ENCODE measurements at regions not wholly inside any gene's neighbourhood (a gene's known extent, or its start where the extent isn't known, plus 50 kb on each side); places are given as distances from the start of the nearest gene placed in this dataset.
A peak's percentile ranks its signal among the peaks of the same experiment; 100 is the strongest.

DNA sequence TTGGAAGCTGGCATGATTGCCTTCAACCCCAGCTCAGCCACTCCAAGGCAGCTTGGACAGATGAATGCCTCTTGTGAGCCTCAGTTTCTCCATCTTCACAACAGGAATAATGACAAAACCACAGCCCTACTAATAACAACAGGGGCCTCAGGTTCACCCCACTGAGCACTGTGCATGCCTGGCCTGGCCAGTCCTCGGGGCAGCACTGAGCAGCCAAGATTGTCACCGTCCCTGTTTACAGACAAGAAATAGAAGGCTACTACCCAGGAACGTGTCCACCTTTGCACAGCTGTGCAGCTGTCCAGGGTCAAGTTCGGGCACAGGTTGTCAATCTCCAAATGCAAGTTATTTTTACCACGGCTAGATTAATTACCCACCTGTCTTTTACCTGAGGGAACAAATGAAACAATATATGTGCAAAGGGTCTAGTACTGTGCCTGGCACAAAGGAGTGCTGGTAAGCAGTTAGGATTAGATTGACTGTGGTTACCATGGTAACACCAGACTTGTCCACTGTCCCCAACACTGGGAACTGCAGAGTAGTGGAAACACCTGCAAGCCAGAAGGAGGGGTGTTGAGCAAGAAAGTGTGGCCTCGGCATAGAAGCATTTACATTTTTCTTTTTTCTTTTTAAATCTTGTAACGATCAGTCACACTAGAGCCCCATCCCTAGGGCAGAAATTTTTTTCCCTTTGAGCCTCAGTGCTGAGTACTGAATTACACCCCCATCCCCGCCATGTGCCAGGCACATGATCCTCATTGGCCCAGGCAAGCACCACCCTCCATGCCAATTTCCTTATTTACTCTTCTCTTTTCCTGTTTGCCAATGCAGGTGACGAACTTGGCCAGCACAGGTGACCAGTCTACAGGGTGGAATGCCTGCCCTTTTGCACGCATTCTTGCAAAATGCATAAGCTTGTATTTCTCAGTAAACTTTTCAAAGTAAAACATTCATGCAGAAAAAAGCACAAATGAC is 66.3 kb upstream of the SLC6A6 start:
- DNase-seq (ENCODE audit: low read depth, low spot score): no peak

- no peak for DNase-seq (ENCODE audit: low read depth, low spot score)
These were observed 65.4 kb upstream of the SLC6A6 start for GRCh38 chr3:14336749-14337598.

GRCh38 chr3:14337828-14338227 is 64.6 kb upstream of the SLC6A6 start:
- no peak for DNase-seq (ENCODE audit: low read depth, low spot score)

- no peak for DNase-seq (ENCODE audit: low read depth, low spot score)
These were observed 64.2 kb upstream of the SLC6A6 start for GRCh38 chr3:14338242-14338641.

DNA sequence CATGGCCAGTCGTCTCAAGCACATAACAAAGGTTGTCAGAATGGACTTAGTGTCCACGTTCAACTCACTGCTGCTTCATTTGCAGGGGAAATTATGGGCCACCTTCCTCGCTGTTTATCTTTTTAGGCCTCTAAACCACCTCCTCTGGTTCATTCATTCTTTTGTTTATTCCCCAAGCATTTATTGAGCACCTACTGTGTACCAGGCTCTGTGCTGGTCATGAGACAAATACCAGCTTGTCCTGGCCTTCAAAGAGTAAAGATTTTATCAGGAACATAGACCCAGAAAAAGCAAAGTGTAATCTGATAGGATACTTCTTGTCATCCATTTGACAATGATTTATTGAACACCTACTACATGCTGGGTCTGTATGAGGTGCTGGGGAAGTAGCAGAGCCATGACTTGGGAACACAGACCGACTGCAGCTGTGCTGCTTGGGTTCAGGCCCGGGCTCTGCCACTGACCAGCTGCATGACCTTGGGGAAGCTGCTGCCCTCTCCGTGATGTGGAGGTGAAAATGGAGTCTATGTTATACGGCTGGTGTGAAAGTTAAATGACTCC is 63.4 kb upstream of the SLC6A6 start:
- DNase-seq (ENCODE audit: low read depth, low spot score): no peak

DNA sequence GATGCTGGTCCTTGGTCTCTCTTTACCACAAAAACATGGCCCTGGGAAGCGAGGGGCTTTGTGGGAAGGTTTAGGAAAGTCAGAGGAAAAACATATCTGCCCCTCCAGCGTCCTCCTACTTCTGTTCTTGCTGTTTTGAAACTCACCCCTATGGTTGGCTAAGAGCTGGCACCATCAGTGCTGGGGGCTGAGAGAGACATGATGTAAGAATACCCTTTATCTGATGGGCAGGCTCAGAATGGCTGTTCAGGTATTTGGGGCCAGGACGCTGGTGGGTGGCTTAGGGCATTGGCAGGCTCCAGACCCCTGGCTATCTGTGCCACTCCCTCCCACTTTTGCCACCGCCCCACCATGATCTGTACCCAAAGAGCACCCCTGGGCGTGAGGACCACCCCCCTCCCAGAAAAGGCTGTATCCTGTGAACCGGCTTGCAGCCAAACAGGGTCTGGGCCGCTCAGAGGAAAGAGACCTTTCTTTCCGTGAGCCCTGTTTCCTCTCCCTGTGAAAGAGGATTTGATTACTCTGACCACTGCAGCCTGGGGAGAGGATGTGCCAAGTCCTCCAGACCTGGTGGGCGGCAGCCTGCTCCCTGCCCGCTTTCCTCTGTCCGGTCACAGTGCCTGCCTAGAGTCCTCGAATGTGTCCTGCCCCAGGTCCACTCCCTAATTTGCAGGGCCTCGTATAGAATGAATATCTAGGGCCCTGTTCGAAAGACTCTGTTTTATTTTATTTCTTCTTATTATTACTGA is 61.3 kb upstream of the SLC6A6 start:
- no peak for DNase-seq (ENCODE audit: low read depth, low spot score)

DNA sequence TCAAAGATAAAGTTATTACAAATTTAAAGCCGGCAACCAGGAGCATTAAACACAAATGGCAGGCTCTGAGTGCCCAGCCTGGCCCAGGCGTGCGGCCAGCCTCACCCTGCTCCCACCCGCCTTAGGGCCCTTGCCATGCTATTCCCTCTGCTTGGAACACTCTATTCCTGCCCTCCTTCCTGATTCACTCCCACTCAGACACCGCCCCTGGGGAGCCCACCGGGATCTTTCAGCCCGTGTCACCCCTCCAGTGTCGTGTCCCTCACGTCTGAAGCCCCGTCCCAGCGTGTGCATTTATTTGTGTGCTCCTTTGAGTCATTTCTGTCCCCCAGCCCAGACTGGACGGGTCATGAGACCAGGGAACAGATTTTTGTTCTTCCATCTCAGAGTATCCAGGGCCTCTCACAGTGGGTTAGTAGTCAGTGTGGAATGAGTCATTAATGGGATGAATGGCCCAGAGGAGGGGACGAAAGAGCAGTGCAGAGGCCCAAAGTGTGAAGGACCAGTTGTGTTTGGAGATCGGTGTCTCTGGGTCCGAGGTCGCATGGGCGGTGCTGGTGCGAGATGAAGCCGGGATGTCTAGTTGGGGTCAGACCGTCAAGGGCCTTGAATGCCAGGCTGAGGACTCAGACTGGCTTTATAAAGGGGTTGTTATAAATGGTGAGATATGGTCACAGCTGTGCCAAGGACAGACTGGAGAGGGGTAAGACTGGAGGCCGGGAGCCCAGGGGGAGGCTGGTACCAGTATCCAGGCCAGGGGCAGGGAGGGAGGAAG is 58.9 kb upstream of the SLC6A6 start:
- DNase-seq (ENCODE audit: low read depth, low spot score): no peak

- DNase-seq (ENCODE audit: low read depth, low spot score): peak; percentile 81
These were observed 58.1 kb upstream of the SLC6A6 start for GRCh38 chr3:14344351-14344750.

GRCh38 chr3:14345496-14346150 is 56.8 kb upstream of the SLC6A6 start:
- DNase-seq (ENCODE audit: low read depth, low spot score): peak; percentile 64

- no peak for DNase-seq (ENCODE audit: low read depth, low spot score)
These were observed 56.2 kb upstream of the SLC6A6 start for GRCh38 chr3:14346191-14346590.

GRCh38 chr3:14346642-14347041 is 55.8 kb upstream of the SLC6A6 start:
- DNase-seq (ENCODE audit: low read depth, low spot score): no peak

GRCh38 chr3:14347110-14347509 is 55.3 kb upstream of the SLC6A6 start:
- DNase-seq (ENCODE audit: low read depth, low spot score): no peak

DNA sequence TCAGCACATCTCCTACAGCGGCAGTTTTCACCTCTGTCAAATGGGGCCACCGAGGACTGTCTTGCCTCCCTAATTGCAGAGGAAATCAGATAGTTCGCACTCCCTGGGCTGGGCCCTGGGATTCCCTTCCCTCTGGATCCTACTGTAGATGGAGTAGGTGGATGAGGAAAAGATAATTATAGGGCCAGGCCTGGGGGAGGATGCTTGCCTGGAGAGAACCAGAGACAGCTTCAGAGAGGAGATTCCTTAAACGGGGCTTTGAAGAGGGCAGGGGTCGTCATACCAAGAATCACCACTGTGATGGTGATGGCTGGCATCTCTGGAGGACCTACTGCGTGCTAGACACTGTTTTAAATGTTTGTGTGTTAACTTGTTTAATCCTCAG is 50.8 kb upstream of the SLC6A6 start:
- no peak for DNase-seq (ENCODE audit: low read depth, low spot score)

- DNase-seq (ENCODE audit: low read depth, low spot score): peak; percentile 69
These were observed 50.3 kb upstream of the SLC6A6 start for GRCh38 chr3:14352002-14352627.
